ENCODE measurements at regions not wholly inside any gene's neighbourhood (a gene's known extent, or its start where the extent isn't known, plus 50 kb on each side); places are given as distances from the start of the nearest gene placed in this dataset.

DNA sequence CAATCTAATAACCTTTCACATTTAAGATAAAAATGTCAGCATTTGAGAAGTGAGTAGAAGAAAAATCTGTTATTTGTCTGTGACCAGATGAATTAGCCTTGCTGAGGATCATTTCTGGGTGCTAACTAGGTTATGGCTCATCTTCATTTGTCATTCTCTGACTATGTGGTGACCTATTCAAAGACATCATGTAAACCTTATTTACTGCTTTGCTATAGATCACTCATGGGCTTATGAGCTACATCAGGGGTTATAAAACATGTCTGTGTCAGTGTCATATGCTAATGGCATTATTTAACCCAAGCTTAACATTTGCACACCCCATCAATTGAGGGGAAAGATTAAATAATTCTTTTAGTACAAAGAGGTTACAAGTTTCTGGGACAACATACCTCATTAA, 555.5 kb upstream of the CYLC2 start:
- TF ChIP-seq, protein P1, sequence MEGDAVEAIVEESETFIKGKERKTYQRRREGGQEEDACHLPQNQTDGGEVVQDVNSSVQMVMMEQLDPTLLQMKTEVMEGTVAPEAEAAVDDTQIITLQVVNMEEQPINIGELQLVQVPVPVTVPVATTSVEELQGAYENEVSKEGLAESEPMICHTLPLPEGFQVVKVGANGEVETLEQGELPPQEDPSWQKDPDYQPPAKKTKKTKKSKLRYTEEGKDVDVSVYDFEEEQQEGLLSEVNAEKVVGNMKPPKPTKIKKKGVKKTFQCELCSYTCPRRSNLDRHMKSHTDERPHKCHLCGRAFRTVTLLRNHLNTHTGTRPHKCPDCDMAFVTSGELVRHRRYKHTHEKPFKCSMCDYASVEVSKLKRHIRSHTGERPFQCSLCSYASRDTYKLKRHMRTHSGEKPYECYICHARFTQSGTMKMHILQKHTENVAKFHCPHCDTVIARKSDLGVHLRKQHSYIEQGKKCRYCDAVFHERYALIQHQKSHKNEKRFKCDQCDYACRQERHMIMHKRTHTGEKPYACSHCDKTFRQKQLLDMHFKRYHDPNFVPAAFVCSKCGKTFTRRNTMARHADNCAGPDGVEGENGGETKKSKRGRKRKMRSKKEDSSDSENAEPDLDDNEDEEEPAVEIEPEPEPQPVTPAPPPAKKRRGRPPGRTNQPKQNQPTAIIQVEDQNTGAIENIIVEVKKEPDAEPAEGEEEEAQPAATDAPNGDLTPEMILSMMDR (IDR thresholded peaks at IDR 0.05) = no peak
- TF ChIP-seq POLR2A (IDR thresholded peaks at IDR 0.05) = no peak

All from thyroid gland (tissue), 4 donors.